OCI-LY3 (cell line): ENCODE measurements at regions not wholly inside any gene's neighbourhood (a gene's known extent, or its start where the extent isn't known, plus 50 kb on each side); places are given as distances from the start of the nearest gene placed in this dataset.
A peak's percentile ranks its signal among the peaks of the same experiment; 100 is the strongest.

Experiments used
- H2AFZ ChIP-seq: fragments of 200-600, 300-600 bp; shearing (Covaris generic); 2 replicates; pipeline ENCODE4 v1.6.0; 2014; ENCODE audit warnings: antibody characterized with exemption, low read depth, low read length
- H3K27ac ChIP-seq: fragments of 200-600, 300-600 bp; sonication (generic); 2 replicates; pipeline ENCODE4 v1.5.1; 2014; ENCODE audit warnings: mild to moderate bottlenecking, low read length, moderate library complexity, mixed read lengths
- H3K27me3 ChIP-seq: fragments of 200-600, 300-600 bp; sonication (generic); 2 replicates; pipeline ENCODE4 v1.6.1; 2014; ENCODE audit warnings: low read depth, low read length, mixed read lengths
- H3K36me3 ChIP-seq: fragments of 200-600, 300-600 bp; sonication (generic); replicated peaks from 2 replicates; pipeline ENCODE3; 2014; ENCODE audit warnings: low read depth, low read length, mixed read lengths
- H3K4me1 ChIP-seq: fragments of 300-600, 200-600 bp; sonication (generic); 2 replicates; pipeline ENCODE4 v1.6.1; 2014; ENCODE audit warnings: low read length, mixed read lengths
- H3K4me2 ChIP-seq: fragments of 200-600, 300-600 bp; sonication (generic); 2 replicates; pipeline ENCODE4 v1.6.1; 2014; ENCODE audit warnings: low read length, mixed read lengths
- H3K4me3 ChIP-seq: fragments of 300-600, 200-600 bp; sonication (generic); 2 replicates; pipeline ENCODE4 v1.5.1; 2014; ENCODE audit warnings: antibody characterized with exemption, mild to moderate bottlenecking, low read length, moderate library complexity
- H3K79me2 ChIP-seq: fragments of 300-600, 200-600 bp; shearing (Covaris generic); 2 replicates; pipeline ENCODE4 v1.6.1; 2014; ENCODE audit warnings: mild to moderate bottlenecking, low read length, mixed read lengths
- H3K9ac ChIP-seq: fragments of 300-600, 200-600 bp; shearing (Covaris generic); 2 replicates; pipeline ENCODE4 v1.6.0; 2014; ENCODE audit warnings: mild to moderate bottlenecking, low read length, moderate library complexity
- H3K9me3 ChIP-seq: fragments of 200-600, 300-600 bp; shearing (Covaris generic); 2 replicates; pipeline ENCODE4 v1.6.1; 2014; ENCODE audit warnings: low read length, mixed read lengths; ENCODE audit not compliant: insufficient read depth
- H4K20me1 ChIP-seq: fragments of 200-600, 300-600 bp; sonication (generic); 2 replicates; pipeline ENCODE4 v1.6.1; 2016; ENCODE audit warnings: low read length, mixed read lengths; ENCODE audit not compliant: insufficient read depth
- CTCF ChIP-seq: fragments of 200-600, 300-600 bp; sonication (generic); IDR thresholded peaks from 2 replicates; pipeline ENCODE4 v1.5.1; 2014; ENCODE audit warnings: antibody characterized with exemption, low read length, low read depth
- EZH2phosphoT487 ChIP-seq: fragments of 200-600 bp; shearing (Covaris generic); IDR thresholded peaks from 2 replicates; pipeline ENCODE4 v1.6.1; 2018; ENCODE audit warnings: antibody characterized with exemption, mixed run types, low read depth

DNA sequence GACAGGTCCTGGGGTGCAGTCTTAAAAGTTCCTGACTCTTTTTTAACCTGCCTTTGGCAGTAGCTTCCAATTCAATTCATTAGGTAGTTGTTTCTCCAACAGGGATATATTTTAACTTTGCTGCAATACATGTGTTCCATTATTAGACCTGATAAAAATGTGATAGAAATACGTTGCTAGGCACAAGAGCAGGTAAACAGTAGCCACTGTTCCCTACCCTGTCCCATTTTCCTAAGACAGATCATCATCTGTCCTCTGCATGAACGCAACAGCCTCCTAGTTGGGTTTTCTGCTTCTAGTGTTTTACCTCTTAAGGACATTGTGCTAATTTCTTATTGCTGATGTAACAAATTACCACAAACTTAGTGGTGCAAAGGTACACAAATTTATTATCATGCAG is 156.8 kb downstream of the SNAPC1 start:
- Histone ChIP-seq H3K9ac (no peak overlapping the region), H3K36me3 (no peaks in the 10 kb centered on the region), H3K4me1 (no peaks in the 10 kb centered on the region), H2AFZ (no peak overlapping the region), H3K9me3 (no peaks in the 10 kb centered on the region), H3K4me3 (no peak overlapping the region), H3K4me2 (no peak overlapping the region), H3K27ac (no peak overlapping the region), H3K79me2 (no peaks in the 10 kb centered on the region), H3K27me3 (peaks cover 6% of the 10 kb centered on the region; the same call in 1 of the 2 replicates), H4K20me1 (no peaks in the 10 kb centered on the region)
- no peak for TF ChIP-seq CTCF
- TF ChIP-seq EZH2phosphoT487, result no peak

- Histone ChIP-seq H3K36me3 (no peaks in the 10 kb centered on the region), H4K20me1 (no peaks in the 10 kb centered on the region), H3K79me2 (no peaks in the 10 kb centered on the region), H3K4me3 (no peak overlapping the region), H3K4me1 (peaks cover 12% of the 10 kb centered on the region), H3K27me3 (peaks cover 14% of the 10 kb centered on the region; the same call in 1 of the 2 replicates), H2AFZ (no peak overlapping the region), H3K9me3 (no peaks in the 10 kb centered on the region), H3K27ac (no peak overlapping the region), H3K4me2 (no peak overlapping the region), H3K9ac (no peak overlapping the region)
- TF ChIP-seq CTCF, result peak; percentile 48
- no peak for TF ChIP-seq EZH2phosphoT487
Measured at GRCh38 chr14:61923348-61923747, 161.1 kb downstream of the SNAPC1 start.

GRCh38 chr14:61925043-61925442 is 162.8 kb downstream of the SNAPC1 start:
- no peak overlapping the region for H3K9ac ChIP-seq
- H3K36me3 ChIP-seq, result no peaks in the 10 kb centered on the region
- peaks cover 14% of the 10 kb centered on the region; the same call in 1 of the 2 replicates for H3K27me3 ChIP-seq
- H2AFZ ChIP-seq, result no peak overlapping the region
- H3K4me2 ChIP-seq, result 0 out of 2 replicates have a peak overlapping the region, but pooled peaks have one; percentile 15
- H3K79me2 ChIP-seq, result no peaks in the 10 kb centered on the region
- H3K9me3 ChIP-seq, result no peaks in the 10 kb centered on the region
- H3K4me1 ChIP-seq, result peaks cover 12% of the 10 kb centered on the region
- no peaks in the 10 kb centered on the region for H4K20me1 ChIP-seq
- H3K4me3 ChIP-seq, result no peak overlapping the region
- H3K27ac ChIP-seq, result no peak overlapping the region
- peak; percentile 70 for TF ChIP-seq CTCF
- TF ChIP-seq EZH2phosphoT487, result no peak

GRCh38 chr14:61925732-61926435 is 163.7 kb downstream of the SNAPC1 start:
- H2AFZ ChIP-seq, result no peak overlapping the region
- no peaks in the 10 kb centered on the region for H3K9me3 ChIP-seq
- no peak overlapping the region for H3K4me2 ChIP-seq
- peaks cover 12% of the 10 kb centered on the region for H3K4me1 ChIP-seq
- H3K4me3 ChIP-seq, result no peak overlapping the region
- TF ChIP-seq EZH2phosphoT487, result no peak
- no peak for TF ChIP-seq CTCF
- peaks cover 14% of the 10 kb centered on the region; the same call in 1 of the 2 replicates for H3K27me3 ChIP-seq
- no peaks in the 10 kb centered on the region for H4K20me1 ChIP-seq
- no peaks in the 10 kb centered on the region for H3K79me2 ChIP-seq
- no peaks in the 10 kb centered on the region for H3K36me3 ChIP-seq
- no peak overlapping the region for H3K9ac ChIP-seq
- no peak overlapping the region for H3K27ac ChIP-seq
